H9 (cell line): ENCODE measurements at regions not wholly inside any gene's neighbourhood (a gene's known extent, or its start where the extent isn't known, plus 50 kb on each side); places are given as distances from the start of the nearest gene placed in this dataset.
"Not testable (repeated sequence)": the region's sequence is repeated elsewhere in the genome, so short reads cannot be mapped to it uniquely, and the experiment has no call there.

Experiments
- DNase-seq: peaks from one replicate; pipeline ENCODE4 v3.0.0-alpha.2; 2017
- H2AFZ ChIP-seq: one replicate; pipeline ENCODE4 v1.6.1; 2013; ENCODE audit warnings: mild to moderate bottlenecking, low read length, control low read depth, moderate library complexity
- H2AK5ac ChIP-seq: 2 replicates; pipeline ENCODE4 v1.6.1; 2013; ENCODE audit warnings: low read length, control low read depth, mixed read lengths; ENCODE audit not compliant: insufficient read length
- H2BK120ac ChIP-seq: one replicate; pipeline ENCODE4 v1.6.1; 2013; ENCODE audit warnings: low read depth, mild to moderate bottlenecking, low read length, control low read depth, inconsistent platforms; ENCODE audit not compliant: poor library complexity, severe bottlenecking
- H2BK12ac ChIP-seq: 2 replicates; pipeline ENCODE4 v1.6.1; 2013; ENCODE audit warnings: low read length, control low read depth, mixed read lengths, low read depth; ENCODE audit not compliant: insufficient read length
- H2BK15ac ChIP-seq: 2 replicates; pipeline ENCODE4 v1.6.1; 2013; ENCODE audit warnings: low read depth, low read length, control low read depth
- H2BK20ac ChIP-seq: one replicate; pipeline ENCODE4 v1.6.1; 2013; ENCODE audit warnings: low read depth, mild to moderate bottlenecking, low read length, control low read depth, inconsistent platforms; ENCODE audit not compliant: poor library complexity, severe bottlenecking
- H2BK5ac ChIP-seq: 2 replicates; pipeline ENCODE4 v1.6.1; 2013; ENCODE audit warnings: low read length, control low read depth, mixed read lengths; ENCODE audit not compliant: insufficient read length
- H3K14ac ChIP-seq: 2 replicates; pipeline ENCODE4 v1.6.1; 2013; ENCODE audit warnings: low read length, control low read depth; ENCODE audit not compliant: insufficient read depth
- H3K18ac ChIP-seq: 2 replicates; pipeline ENCODE4 v1.6.1; 2013; ENCODE audit warnings: low read depth, mild to moderate bottlenecking, mixed read lengths, low read length, control low read depth; ENCODE audit not compliant: insufficient read length
- H3K23ac ChIP-seq: 2 replicates; pipeline ENCODE4 v1.6.1; 2013; ENCODE audit warnings: low read length, control low read depth, mixed read lengths, low read depth; ENCODE audit not compliant: insufficient read length
- H3K23me2 ChIP-seq: 2 replicates; pipeline ENCODE4 v1.6.1; 2013; ENCODE audit warnings: low read depth, mild to moderate bottlenecking, mixed read lengths, low read length, control low read depth; ENCODE audit not compliant: insufficient read length, poor library complexity, severe bottlenecking
- H3K27ac ChIP-seq: 2 replicates; pipeline ENCODE4 v1.5.1; 2013; ENCODE audit warnings: low read length, control low read depth, mixed read lengths, low read depth; ENCODE audit not compliant: insufficient read length
- H3K27me3 ChIP-seq: 2 replicates; pipeline ENCODE4 v1.6.1; 2013; ENCODE audit warnings: low read length, control low read depth, inconsistent platforms; ENCODE audit not compliant: insufficient read depth
- H3K4ac ChIP-seq: 2 replicates; pipeline ENCODE4 v1.6.1; 2013; ENCODE audit warnings: low read depth, mild to moderate bottlenecking, control low read depth, inconsistent platforms, low read length, moderate library complexity
- H3K4me1 ChIP-seq: 2 replicates; pipeline ENCODE4 v1.6.1; 2013; ENCODE audit warnings: low read length, control low read depth, inconsistent platforms; ENCODE audit not compliant: insufficient read depth
- H3K4me2 ChIP-seq: 2 replicates; pipeline ENCODE4 v1.6.1; 2013; ENCODE audit warnings: low read length, control low read depth, mixed read lengths; ENCODE audit not compliant: insufficient read length, insufficient read depth
- H3K56ac ChIP-seq: 2 replicates; pipeline ENCODE4 v1.6.1; 2013; ENCODE audit warnings: low read depth, mild to moderate bottlenecking, mixed read lengths, low read length, control low read depth; ENCODE audit not compliant: insufficient read length
- H3K79me1 ChIP-seq: 2 replicates; pipeline ENCODE4 v1.6.1; 2013; ENCODE audit warnings: low read depth, mild to moderate bottlenecking, moderate library complexity, low read length, control low read depth, inconsistent platforms; ENCODE audit not compliant: insufficient read depth, poor library complexity, severe bottlenecking
- H3K79me2 ChIP-seq: 2 replicates; pipeline ENCODE4 v1.6.1; 2013; ENCODE audit warnings: low read length, control low read depth, inconsistent platforms; ENCODE audit not compliant: insufficient read depth
- H3K9ac ChIP-seq: 2 replicates; pipeline ENCODE4 v1.6.1; 2013; ENCODE audit warnings: low read length, control low read depth, mixed read lengths; ENCODE audit not compliant: insufficient read length; ENCODE audit errors: extremely low read depth
- H3K9me3 ChIP-seq: one replicate; pipeline ENCODE4 v1.6.1; 2013; ENCODE audit warnings: low read depth, low read length, inconsistent platforms; ENCODE audit not compliant: control insufficient read depth
- H3T11ph ChIP-seq: one replicate; pipeline ENCODE4 v1.6.1; 2013; ENCODE audit warnings: mild to moderate bottlenecking, low read length, control low read depth, inconsistent platforms
- H4K20me1 ChIP-seq: one replicate; pipeline ENCODE4 v1.6.1; 2013; ENCODE audit not compliant: control insufficient read depth, insufficient read length, insufficient read depth
- H4K5ac ChIP-seq: 2 replicates; pipeline ENCODE4 v1.6.1; 2013; ENCODE audit warnings: low read depth, mild to moderate bottlenecking, mixed read lengths, low read length, control low read depth; ENCODE audit not compliant: insufficient read length
- H4K8ac ChIP-seq: replicated peaks from 2 replicates; pipeline ENCODE4 v1.6.1; 2013; ENCODE audit warnings: low read length, control low read depth, mixed read lengths, low read depth; ENCODE audit not compliant: insufficient read length
- H4K91ac ChIP-seq: 2 replicates; pipeline ENCODE4 v1.6.1; 2013; ENCODE audit warnings: low read depth, mild to moderate bottlenecking, moderate library complexity, mixed read lengths, low read length, control low read depth; ENCODE audit not compliant: insufficient read length
- H3K27ac Mint-ChIP-seq, 3 experiments: 2 replicates in 2 of 3; 3 replicates in 1 of 3; pipeline ENCODE4 v1.8.0; 2020 to 2021; ENCODE audit warnings: mixed read lengths in 3 of 3, mild to moderate bottlenecking in 1 of 3, moderate library complexity in 1 of 3
- H3K27me3 Mint-ChIP-seq: 2 replicates; pipeline ENCODE4 v1.8.0; 2021; ENCODE audit warnings: low read depth, mild to moderate bottlenecking, moderate library complexity, mixed read lengths
- H3K36me3 Mint-ChIP-seq, 3 experiments: 2 replicates in 2 of 3; 3 replicates in 1 of 3; pipeline ENCODE4 v1.8.0; 2020 to 2021; ENCODE audit warnings: low read depth in 3 of 3, mixed read lengths in 3 of 3; ENCODE audit not compliant: insufficient read depth in 1 of 3
- H3K4me1 Mint-ChIP-seq, 2 experiments: 2 replicates each; pipeline ENCODE4 v1.8.0; 2020; ENCODE audit warnings: mixed read lengths in 2 of 2
- H3K4me3 Mint-ChIP-seq, 2 experiments: 2 replicates in 1 of 2; 3 replicates in 1 of 2; pipeline ENCODE4 v1.8.0; 2020 to 2021; ENCODE audit warnings: mild to moderate bottlenecking in 2 of 2, mixed read lengths in 2 of 2, moderate library complexity in 1 of 2
- H3K9me3 Mint-ChIP-seq, 2 experiments: 2 replicates in 1 of 2; 3 replicates in 1 of 2; pipeline ENCODE4 v1.8.0; 2020; ENCODE audit warnings: mild to moderate bottlenecking in 2 of 2, mixed read lengths in 2 of 2, moderate library complexity in 1 of 2
- CTCF ChIP-seq: fragments of 200-600 bp; sonication (generic); conservative IDR thresholded peaks from 3 replicates; pipeline ENCODE4 v1.8.0; 2021; ENCODE audit warnings: antibody characterized with exemption, mild to moderate bottlenecking
- WGBS: extraction: QIAGEN DNeasy Blood & Tissue Kit; methylation state at CpG from one replicate; pipeline ENCODE4 v1.1.7; 2013; ENCODE audit warnings: missing lambda C conversion rate, low lambda C conversion rate, mixed read lengths; ENCODE audit not compliant: insufficient read length; ENCODE audit errors: extremely low coverage; 5-methylcytosine and 5-hydroxymethylcytosine counted together

DNA sequence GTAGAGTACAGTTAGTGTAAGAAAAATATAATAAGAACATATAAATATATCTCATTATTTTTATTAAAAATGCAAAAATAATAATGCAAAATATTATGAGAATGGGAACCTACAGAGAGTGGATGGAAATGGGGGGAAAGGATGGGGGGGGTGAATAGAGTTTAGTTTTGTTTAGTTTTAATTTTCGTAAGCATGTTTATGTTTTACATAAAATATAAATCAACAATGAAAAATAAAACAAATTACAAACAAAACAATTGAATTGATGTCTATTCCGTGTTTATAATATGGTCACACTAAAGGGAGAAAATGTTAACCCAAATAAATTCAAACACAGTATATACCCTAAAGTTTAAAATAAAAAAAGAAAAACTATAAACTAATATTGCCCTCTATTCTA lies 1717.4 kb upstream of the SPRY2 start:
- no peak overlapping the region for H3K18ac ChIP-seq
- Mint-ChIP-seq H3K27me3 (no peaks in the 10 kb centered on the region), H3K27ac (no peak overlapping the region), H3K4me3 (no peak overlapping the region), H3K4me1 (no peaks in the 10 kb centered on the region), H3K9me3 (no peaks in the 10 kb centered on the region), H3K36me3 (no peaks in the 10 kb centered on the region; a peak in 1 of 7 replicates)
- no peaks in the 10 kb centered on the region for H3K4me1 ChIP-seq
- H3K27me3 ChIP-seq: no peaks in the 10 kb centered on the region
- H2BK5ac ChIP-seq: no peak overlapping the region
- no peaks in the 10 kb centered on the region for H3K79me1 ChIP-seq
- no peak overlapping the region for H4K8ac ChIP-seq
- H2AK5ac ChIP-seq: no peak overlapping the region
- no peak overlapping the region for H2AFZ ChIP-seq
- H3K9me3 ChIP-seq: no peaks in the 10 kb centered on the region
- no peaks in the 10 kb centered on the region for H3K23me2 ChIP-seq
- no peak overlapping the region for H3K23ac ChIP-seq
- H4K5ac ChIP-seq: no peak overlapping the region
- H4K91ac ChIP-seq: no peak overlapping the region
- no CpG with 5 or more reads among the region's 2 CpGs for WGBS
- no peak overlapping the region for H3K27ac ChIP-seq
- H3K79me2 ChIP-seq: no peaks in the 10 kb centered on the region
- H3K9ac ChIP-seq: no peak overlapping the region
- no peak overlapping the region for H3K4ac ChIP-seq
- no peak overlapping the region for H2BK120ac ChIP-seq
- no peak overlapping the region for H3T11ph ChIP-seq
- no peak overlapping the region for H2BK20ac ChIP-seq
- no peak overlapping the region for H3K14ac ChIP-seq
- no peak overlapping the region for H3K56ac ChIP-seq
- DNase-seq: no peak
- no peak for TF ChIP-seq CTCF
- H2BK12ac ChIP-seq: no peak overlapping the region
- H2BK15ac ChIP-seq: no peak overlapping the region
- H4K20me1 ChIP-seq: no peaks in the 10 kb centered on the region
- H3K4me2 ChIP-seq: no peak overlapping the region

- not testable (repeated sequence) for H3K79me2 ChIP-seq, DNase-seq, H2BK20ac ChIP-seq, H4K20me1 ChIP-seq, H3K27ac ChIP-seq, H2BK5ac ChIP-seq, H3K23me2 ChIP-seq, H3K56ac ChIP-seq, H3K9me3 Mint-ChIP-seq, H2AFZ ChIP-seq, H3K23ac ChIP-seq, H2BK15ac ChIP-seq, H3K4me1 ChIP-seq, H3K79me1 ChIP-seq, H2AK5ac ChIP-seq, H3K27me3 ChIP-seq, H3T11ph ChIP-seq, H3K36me3 Mint-ChIP-seq, H3K4me3 Mint-ChIP-seq, H3K14ac ChIP-seq, H3K4me2 ChIP-seq, H3K9ac ChIP-seq, H3K4ac ChIP-seq, H2BK120ac ChIP-seq, H3K9me3 ChIP-seq, H2BK12ac ChIP-seq, H3K18ac ChIP-seq, H4K8ac ChIP-seq, H4K5ac ChIP-seq, H4K91ac ChIP-seq, H3K27ac Mint-ChIP-seq, H3K27me3 Mint-ChIP-seq
- H3K4me1 Mint-ChIP-seq: peaks cover 3 to 12% of the 10 kb centered on the region in 2 experiments; a peak in 3 of 4 replicates
- no CpG with 5 or more reads among the region's 23 CpGs for WGBS
Measured at GRCh38 chr13:82045316-82045715, 1704.4 kb upstream of the SPRY2 start.
